GM23338 (cell line): ENCODE measurements at regions not wholly inside any gene's neighbourhood (a gene's known extent, or its start where the extent isn't known, plus 50 kb on each side); places are given as distances from the start of the nearest gene placed in this dataset.

Experiments
- ATAC-seq: fragments of 200-7000 bp; cut with Tn5 transposase; 3 replicates; pipeline ENCODE4 v1.9.1; 2020
- DNase-seq: peaks from one replicate; pipeline ENCODE4 v3.0.0-alpha.2; 2015; ENCODE audit warnings: low spot score
- H2AFZ ChIP-seq: fragments of 200-600 bp; sonication (generic); 2 replicates; pipeline ENCODE4 v1.8.0; 2016; ENCODE audit warnings: antibody characterized with exemption, mild to moderate bottlenecking, moderate library complexity
- H3F3A ChIP-seq: fragments of 200-600 bp; sonication (generic); replicated peaks from 2 replicates; pipeline ENCODE4 v1.8.0; 2017; ENCODE audit warnings: antibody characterized with exemption, mixed run types, low read depth
- H3K27ac ChIP-seq: fragments of 200-600 bp; sonication (generic); 2 replicates; pipeline ENCODE4 v1.6.1; 2016; ENCODE audit warnings: low read depth
- H3K27me3 ChIP-seq: fragments of 200-600 bp; sonication (generic); 2 replicates; pipeline ENCODE4 v1.8.0; 2016; ENCODE audit warnings: mild to moderate bottlenecking, mixed run types, moderate library complexity; ENCODE audit not compliant: insufficient read depth
- H3K36me3 ChIP-seq: fragments of 200-600 bp; sonication (generic); 2 replicates; pipeline ENCODE4 v1.8.0; 2016; ENCODE audit warnings: mild to moderate bottlenecking; ENCODE audit not compliant: insufficient read depth
- H3K4me1 ChIP-seq: fragments of 200-600 bp; sonication (generic); 2 replicates; pipeline ENCODE4 v1.8.0; 2016; ENCODE audit warnings: mild to moderate bottlenecking, moderate library complexity; ENCODE audit not compliant: insufficient read depth
- H3K4me2 ChIP-seq: fragments of 200-600 bp; sonication (generic); 2 replicates; pipeline ENCODE4 v1.7.1; 2017; ENCODE audit warnings: mixed run types
- H3K4me3 ChIP-seq: fragments of 200-600 bp; sonication (generic); 2 replicates; pipeline ENCODE4 v1.6.1; 2016; ENCODE audit warnings: mixed run types
- H3K79me2 ChIP-seq: fragments of 200-600 bp; sonication (generic); replicated peaks from 2 replicates; pipeline ENCODE4 v1.8.0; 2017; ENCODE audit warnings: mild to moderate bottlenecking; ENCODE audit not compliant: insufficient read depth
- H3K9me2 ChIP-seq: fragments of 200-600 bp; sonication (generic); 2 replicates; pipeline ENCODE4 v1.8.0; 2017; ENCODE audit not compliant: insufficient read depth
- H4K20me1 ChIP-seq: fragments of 200-600 bp; sonication (generic); replicated peaks from 2 replicates; pipeline ENCODE4 v1.8.0; 2017; ENCODE audit warnings: mild to moderate bottlenecking; ENCODE audit not compliant: insufficient read depth
- H3K27ac Mint-ChIP-seq: 2 replicates; pipeline ENCODE4 v1.8.0; 2020; ENCODE audit warnings: inconsistent platforms, mild to moderate bottlenecking, moderate library complexity, mixed read lengths
- H3K27me3 Mint-ChIP-seq: 3 replicates; pipeline ENCODE4 v1.8.0; 2022; ENCODE audit warnings: low read depth, mild to moderate bottlenecking, moderate library complexity, mixed read lengths, inconsistent platforms; ENCODE audit not compliant: insufficient read depth, poor library complexity
- H3K36me3 Mint-ChIP-seq: 3 replicates; pipeline ENCODE4 v1.8.0; 2021; ENCODE audit warnings: low read depth, mild to moderate bottlenecking, inconsistent platforms, moderate library complexity, mixed read lengths
- H3K4me1 Mint-ChIP-seq: 3 replicates; pipeline ENCODE4 v1.8.0; 2020; ENCODE audit warnings: mild to moderate bottlenecking, inconsistent platforms, mixed read lengths
- H3K4me3 Mint-ChIP-seq: 3 replicates; pipeline ENCODE4 v1.8.0; 2021; ENCODE audit warnings: moderate library complexity, mild to moderate bottlenecking, inconsistent platforms, mixed read lengths
- H3K9me3 Mint-ChIP-seq: 3 replicates; pipeline ENCODE4 v1.8.0; 2020; ENCODE audit warnings: moderate library complexity, mild to moderate bottlenecking, inconsistent platforms, mixed read lengths
- CREB1 ChIP-seq: fragments of 250-450 bp; sonication (Bioruptor Pico); IDR thresholded peaks from 2 replicates; pipeline ENCODE4 v1.5.0; 2020; ENCODE audit warnings: low read depth, mild to moderate bottlenecking, moderate library complexity
- ETS1 ChIP-seq: IDR thresholded peaks from 2 replicates; pipeline ENCODE4 v1.6.1; 2016; ENCODE audit warnings: antibody characterized with exemption
- EZH2 ChIP-seq: fragments of 200-600 bp; sonication (generic); IDR thresholded peaks from one replicate; pipeline ENCODE4 v1.8.0; 2017; ENCODE audit warnings: antibody characterized with exemption, mild to moderate bottlenecking, low read depth; ENCODE audit not compliant: unreplicated experiment
- EZH2phosphoT487 ChIP-seq: fragments of 200-600 bp; sonication (generic); IDR thresholded peaks from one replicate; pipeline ENCODE4 v1.8.1; 2018; ENCODE audit warnings: antibody characterized with exemption; ENCODE audit not compliant: unreplicated experiment
- JUNB ChIP-seq: IDR thresholded peaks from one replicate; pipeline ENCODE4 v1.6.1; 2016; ENCODE audit warnings: antibody characterized with exemption; ENCODE audit not compliant: unreplicated experiment
- NANOG ChIP-seq: IDR thresholded peaks from 2 replicates; pipeline ENCODE4 v1.6.1; 2016; ENCODE audit warnings: antibody characterized with exemption, borderline replicate concordance
- POLR2AphosphoS5 ChIP-seq: IDR thresholded peaks from 2 replicates; pipeline ENCODE4 v1.6.1; 2016; ENCODE audit warnings: antibody characterized with exemption, low read depth
- REST ChIP-seq: IDR thresholded peaks from one replicate; pipeline ENCODE4 v1.6.1; 2018; ENCODE audit warnings: antibody characterized with exemption; ENCODE audit not compliant: unreplicated experiment
- STAT1 ChIP-seq: IDR thresholded peaks from one replicate; pipeline ENCODE4 v1.6.1; 2016; ENCODE audit warnings: antibody characterized with exemption; ENCODE audit not compliant: unreplicated experiment
- ZNF114 ChIP-seq: fragments of 250-450 bp; sonication (Bioruptor Pico); IDR thresholded peaks from 2 replicates; pipeline ENCODE4 v1.5.0; 2020; ENCODE audit warnings: mild to moderate bottlenecking, moderate library complexity
- ZNF331 ChIP-seq: fragments of 250-450 bp; sonication (Bioruptor Pico); IDR thresholded peaks from 2 replicates; pipeline ENCODE4 v1.5.0; 2020; ENCODE audit warnings: low read depth, mild to moderate bottlenecking, moderate library complexity
- TF ChIP-seq, protein P1 (sequence below), 2 experiments: fragments of 200-600 bp in 1 of 2; sonication (generic) in 1 of 2; conservative IDR thresholded peaks; 2 replicates each; pipeline versions ENCODE4 v1.5.1 to v1.6.1; 2016 to 2017; ENCODE audit warnings: antibody characterized with exemption in 2 of 2, low read depth in 2 of 2, mild to moderate bottlenecking in 2 of 2, moderate library complexity in 1 of 2
- TF ChIP-seq, protein P2 (sequence below): fragments of 250-450 bp; sonication (Bioruptor Pico); IDR thresholded peaks from 2 replicates; pipeline ENCODE4 v1.5.0; 2020; ENCODE audit warnings: mild to moderate bottlenecking, moderate library complexity

- no peaks in the 10 kb centered on the region for H3F3A ChIP-seq
- TF ChIP-seq STAT1 (no peak), EZH2phosphoT487 (no peak), ETS1 (no peak), CREB1 (no peak), EZH2 (no peak), ZNF114 (no peak), JUNB (no peak), REST (no peak), NANOG (no peak), ZNF331 (CRISPR knock-in tag) (no peak), POLR2AphosphoS5 (no peak)
- TF ChIP-seq, protein P1, sequence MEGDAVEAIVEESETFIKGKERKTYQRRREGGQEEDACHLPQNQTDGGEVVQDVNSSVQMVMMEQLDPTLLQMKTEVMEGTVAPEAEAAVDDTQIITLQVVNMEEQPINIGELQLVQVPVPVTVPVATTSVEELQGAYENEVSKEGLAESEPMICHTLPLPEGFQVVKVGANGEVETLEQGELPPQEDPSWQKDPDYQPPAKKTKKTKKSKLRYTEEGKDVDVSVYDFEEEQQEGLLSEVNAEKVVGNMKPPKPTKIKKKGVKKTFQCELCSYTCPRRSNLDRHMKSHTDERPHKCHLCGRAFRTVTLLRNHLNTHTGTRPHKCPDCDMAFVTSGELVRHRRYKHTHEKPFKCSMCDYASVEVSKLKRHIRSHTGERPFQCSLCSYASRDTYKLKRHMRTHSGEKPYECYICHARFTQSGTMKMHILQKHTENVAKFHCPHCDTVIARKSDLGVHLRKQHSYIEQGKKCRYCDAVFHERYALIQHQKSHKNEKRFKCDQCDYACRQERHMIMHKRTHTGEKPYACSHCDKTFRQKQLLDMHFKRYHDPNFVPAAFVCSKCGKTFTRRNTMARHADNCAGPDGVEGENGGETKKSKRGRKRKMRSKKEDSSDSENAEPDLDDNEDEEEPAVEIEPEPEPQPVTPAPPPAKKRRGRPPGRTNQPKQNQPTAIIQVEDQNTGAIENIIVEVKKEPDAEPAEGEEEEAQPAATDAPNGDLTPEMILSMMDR (conservative IDR thresholded peaks at IDR 0.05; ENCODE audit: low read depth in 2 of 2), result no peak
- TF ChIP-seq, protein P2, sequence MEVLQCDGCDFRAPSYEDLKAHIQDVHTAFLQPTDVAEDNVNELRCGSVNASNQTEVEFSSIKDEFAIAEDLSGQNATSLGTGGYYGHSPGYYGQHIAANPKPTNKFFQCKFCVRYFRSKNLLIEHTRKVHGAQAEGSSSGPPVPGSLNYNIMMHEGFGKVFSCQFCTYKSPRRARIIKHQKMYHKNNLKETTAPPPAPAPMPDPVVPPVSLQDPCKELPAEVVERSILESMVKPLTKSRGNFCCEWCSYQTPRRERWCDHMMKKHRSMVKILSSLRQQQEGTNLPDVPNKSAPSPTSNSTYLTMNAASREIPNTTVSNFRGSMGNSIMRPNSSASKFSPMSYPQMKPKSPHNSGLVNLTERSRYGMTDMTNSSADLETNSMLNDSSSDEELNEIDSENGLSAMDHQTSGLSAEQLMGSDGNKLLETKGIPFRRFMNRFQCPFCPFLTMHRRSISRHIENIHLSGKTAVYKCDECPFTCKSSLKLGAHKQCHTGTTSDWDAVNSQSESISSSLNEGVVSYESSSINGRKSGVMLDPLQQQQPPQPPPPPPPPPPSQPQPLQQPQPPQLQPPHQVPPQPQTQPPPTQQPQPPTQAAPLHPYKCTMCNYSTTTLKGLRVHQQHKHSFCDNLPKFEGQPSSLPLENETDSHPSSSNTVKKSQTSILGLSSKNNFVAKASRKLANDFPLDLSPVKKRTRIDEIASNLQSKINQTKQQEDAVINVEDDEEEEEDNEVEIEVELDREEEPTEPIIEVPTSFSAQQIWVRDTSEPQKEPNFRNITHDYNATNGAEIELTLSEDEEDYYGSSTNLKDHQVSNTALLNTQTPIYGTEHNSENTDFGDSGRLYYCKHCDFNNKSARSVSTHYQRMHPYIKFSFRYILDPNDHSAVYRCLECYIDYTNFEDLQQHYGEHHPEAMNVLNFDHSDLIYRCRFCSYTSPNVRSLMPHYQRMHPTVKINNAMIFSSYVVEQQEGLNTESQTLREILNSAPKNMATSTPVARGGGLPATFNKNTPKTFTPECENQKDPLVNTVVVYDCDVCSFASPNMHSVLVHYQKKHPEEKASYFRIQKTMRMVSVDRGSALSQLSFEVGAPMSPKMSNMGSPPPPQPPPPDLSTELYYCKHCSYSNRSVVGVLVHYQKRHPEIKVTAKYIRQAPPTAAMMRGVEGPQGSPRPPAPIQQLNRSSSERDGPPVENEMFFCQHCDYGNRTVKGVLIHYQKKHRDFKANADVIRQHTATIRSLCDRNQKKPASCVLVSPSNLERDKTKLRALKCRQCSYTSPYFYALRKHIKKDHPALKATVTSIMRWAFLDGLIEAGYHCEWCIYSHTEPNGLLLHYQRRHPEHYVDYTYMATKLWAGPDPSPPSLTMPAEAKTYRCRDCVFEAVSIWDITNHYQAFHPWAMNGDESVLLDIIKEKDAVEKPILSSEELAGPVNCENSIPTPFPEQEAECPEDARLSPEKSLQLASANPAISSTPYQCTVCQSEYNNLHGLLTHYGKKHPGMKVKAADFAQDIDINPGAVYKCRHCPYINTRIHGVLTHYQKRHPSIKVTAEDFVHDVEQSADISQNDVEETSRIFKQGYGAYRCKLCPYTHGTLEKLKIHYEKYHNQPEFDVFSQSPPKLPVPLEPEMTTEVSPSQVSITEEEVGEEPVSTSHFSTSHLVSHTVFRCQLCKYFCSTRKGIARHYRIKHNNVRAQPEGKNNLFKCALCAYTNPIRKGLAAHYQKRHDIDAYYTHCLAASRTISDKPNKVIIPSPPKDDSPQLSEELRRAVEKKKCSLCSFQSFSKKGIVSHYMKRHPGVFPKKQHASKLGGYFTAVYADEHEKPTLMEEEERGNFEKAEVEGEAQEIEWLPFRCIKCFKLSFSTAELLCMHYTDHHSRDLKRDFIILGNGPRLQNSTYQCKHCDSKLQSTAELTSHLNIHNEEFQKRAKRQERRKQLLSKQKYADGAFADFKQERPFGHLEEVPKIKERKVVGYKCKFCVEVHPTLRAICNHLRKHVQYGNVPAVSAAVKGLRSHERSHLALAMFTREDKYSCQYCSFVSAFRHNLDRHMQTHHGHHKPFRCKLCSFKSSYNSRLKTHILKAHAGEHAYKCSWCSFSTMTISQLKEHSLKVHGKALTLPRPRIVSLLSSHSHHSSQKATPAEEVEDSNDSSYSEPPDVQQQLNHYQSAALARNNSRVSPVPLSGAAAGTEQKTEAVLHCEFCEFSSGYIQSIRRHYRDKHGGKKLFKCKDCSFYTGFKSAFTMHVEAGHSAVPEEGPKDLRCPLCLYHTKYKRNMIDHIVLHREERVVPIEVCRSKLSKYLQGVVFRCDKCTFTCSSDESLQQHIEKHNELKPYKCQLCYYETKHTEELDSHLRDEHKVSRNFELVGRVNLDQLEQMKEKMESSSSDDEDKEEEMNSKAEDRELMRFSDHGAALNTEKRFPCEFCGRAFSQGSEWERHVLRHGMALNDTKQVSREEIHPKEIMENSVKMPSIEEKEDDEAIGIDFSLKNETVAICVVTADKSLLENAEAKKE, result no peak
- Mint-ChIP-seq H3K27ac (no peak overlapping the region), H3K4me3 (no peak overlapping the region), H3K27me3 (peaks cover 7% of the 10 kb centered on the region), H3K9me3 (no peaks in the 10 kb centered on the region; the same call in 1 of the 3 replicates), H3K4me1 (peaks cover 29% of the 10 kb centered on the region), H3K36me3 (peaks cover 32% of the 10 kb centered on the region)
- H3K27me3 ChIP-seq, result no peaks in the 10 kb centered on the region
- no peak overlapping the region for H3K4me3 ChIP-seq
- H3K4me1 ChIP-seq, result peaks cover 18% of the 10 kb centered on the region
- H3K36me3 ChIP-seq, result no peaks in the 10 kb centered on the region
- no peak overlapping the region for H2AFZ ChIP-seq
- H3K79me2 ChIP-seq, result peaks cover 35% of the 10 kb centered on the region
- ATAC-seq, result no peak
- no peaks in the 10 kb centered on the region for H4K20me1 ChIP-seq
- H3K9me2 ChIP-seq, result no peaks in the 10 kb centered on the region; the same call in 1 of the 2 replicates
- no peak overlapping the region for H3K4me2 ChIP-seq
- no peak overlapping the region for H3K27ac ChIP-seq
- no peak for DNase-seq
Measured at GRCh38 chr6:21915707-21916260, 322.2 kb downstream of the SOX4 start.
